ENCODE measurements at regions not wholly inside any gene's neighbourhood (a gene's known extent, or its start where the extent isn't known, plus 50 kb on each side); places are given as distances from the start of the nearest gene placed in this dataset.

DNA sequence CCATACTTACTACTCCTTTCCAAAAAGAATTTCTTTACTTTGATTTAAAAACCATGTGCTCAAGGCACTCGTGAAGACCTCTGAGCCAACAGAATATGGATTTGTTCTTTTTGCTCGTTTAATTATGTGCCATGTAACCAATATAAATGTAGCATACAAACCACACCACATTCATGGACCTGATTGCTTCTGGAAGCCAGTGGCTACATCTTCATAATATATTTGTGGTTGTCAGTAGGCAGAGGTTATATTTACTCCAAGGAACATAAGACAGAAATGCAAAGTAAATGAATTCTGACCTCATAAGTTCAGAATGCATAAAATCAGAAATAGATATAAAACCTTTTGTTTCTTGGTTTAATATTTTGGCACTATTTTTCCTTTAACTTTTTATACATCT, 373.0 kb downstream of the HDGFL1 start:
- TF ChIP-seq CTCF (IDR thresholded peaks at IDR 0.05) = no peak
- TF ChIP-seq POLR2A (IDR thresholded peaks at IDR 0.05) = no peak

Measured in thyroid gland (tissue), 4 donors.